ENCODE measurements at regions not wholly inside any gene's neighbourhood (a gene's known extent, or its start where the extent isn't known, plus 50 kb on each side); places are given as distances from the start of the nearest gene placed in this dataset.

- TF ChIP-seq, protein P1, sequence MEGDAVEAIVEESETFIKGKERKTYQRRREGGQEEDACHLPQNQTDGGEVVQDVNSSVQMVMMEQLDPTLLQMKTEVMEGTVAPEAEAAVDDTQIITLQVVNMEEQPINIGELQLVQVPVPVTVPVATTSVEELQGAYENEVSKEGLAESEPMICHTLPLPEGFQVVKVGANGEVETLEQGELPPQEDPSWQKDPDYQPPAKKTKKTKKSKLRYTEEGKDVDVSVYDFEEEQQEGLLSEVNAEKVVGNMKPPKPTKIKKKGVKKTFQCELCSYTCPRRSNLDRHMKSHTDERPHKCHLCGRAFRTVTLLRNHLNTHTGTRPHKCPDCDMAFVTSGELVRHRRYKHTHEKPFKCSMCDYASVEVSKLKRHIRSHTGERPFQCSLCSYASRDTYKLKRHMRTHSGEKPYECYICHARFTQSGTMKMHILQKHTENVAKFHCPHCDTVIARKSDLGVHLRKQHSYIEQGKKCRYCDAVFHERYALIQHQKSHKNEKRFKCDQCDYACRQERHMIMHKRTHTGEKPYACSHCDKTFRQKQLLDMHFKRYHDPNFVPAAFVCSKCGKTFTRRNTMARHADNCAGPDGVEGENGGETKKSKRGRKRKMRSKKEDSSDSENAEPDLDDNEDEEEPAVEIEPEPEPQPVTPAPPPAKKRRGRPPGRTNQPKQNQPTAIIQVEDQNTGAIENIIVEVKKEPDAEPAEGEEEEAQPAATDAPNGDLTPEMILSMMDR (IDR thresholded peaks at IDR 0.05): no peak
- Mint-ChIP-seq H3K27me3 (ENCODE audit: unreplicated experiment) (no peaks in the 10 kb centered on the region), H3K9me3 (ENCODE audit: unreplicated experiment) (peaks cover 4% of the 10 kb centered on the region), H3K27ac (ENCODE audit: unreplicated experiment) (no peak overlapping the region), H3K4me3 (ENCODE audit: unreplicated experiment) (no peak overlapping the region), H3K36me3 (ENCODE audit: unreplicated experiment) (no peaks in the 10 kb centered on the region), H3K4me1 (ENCODE audit: unreplicated experiment) (peaks cover 3% of the 10 kb centered on the region)
- DNase-seq (ENCODE audit: extremely low spot score, unreplicated experiment): no peak
Measured at GRCh38 chr14:85156319-85156718, 373.6 kb upstream of the FLRT2 start.

- TF ChIP-seq, protein P1 (IDR thresholded peaks at IDR 0.05): no peak
- H3K27me3 Mint-ChIP-seq (ENCODE audit: unreplicated experiment): no peaks in the 10 kb centered on the region
- H3K4me3 Mint-ChIP-seq (ENCODE audit: unreplicated experiment): no peak overlapping the region
- peaks cover 18% of the 10 kb centered on the region for H3K9me3 Mint-ChIP-seq (ENCODE audit: unreplicated experiment)
- H3K4me1 Mint-ChIP-seq (ENCODE audit: unreplicated experiment): peaks cover 3% of the 10 kb centered on the region
- H3K36me3 Mint-ChIP-seq (ENCODE audit: unreplicated experiment): no peaks in the 10 kb centered on the region
- H3K27ac Mint-ChIP-seq (ENCODE audit: unreplicated experiment): no peak overlapping the region
- DNase-seq (ENCODE audit: extremely low spot score, unreplicated experiment): no peak
Measured at GRCh38 chr14:85159726-85160125, 370.2 kb upstream of the FLRT2 start.

DNA sequence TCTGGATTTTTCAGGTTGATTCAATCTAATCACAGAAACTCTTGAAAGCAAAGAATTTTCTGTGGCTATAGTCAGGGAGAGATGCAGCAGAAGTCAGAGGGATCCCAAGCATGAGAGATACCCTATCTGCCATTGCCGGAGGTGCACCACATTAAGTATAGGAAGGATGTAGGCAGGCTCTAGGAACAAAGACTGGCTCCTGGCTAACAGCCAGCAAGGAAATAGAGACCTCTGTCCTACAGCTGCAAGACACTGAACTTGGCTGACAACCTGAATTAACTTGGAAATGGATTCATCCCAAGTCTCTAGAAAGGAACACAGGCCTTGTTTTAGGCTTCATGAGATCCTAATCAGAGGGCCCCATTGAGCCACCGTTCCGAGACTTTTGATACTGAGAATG, 364.9 kb upstream of the FLRT2 start:
- no peaks in the 10 kb centered on the region for H3K27me3 Mint-ChIP-seq (ENCODE audit: unreplicated experiment)
- DNase-seq (ENCODE audit: extremely low spot score, unreplicated experiment): no peak
- H3K4me1 Mint-ChIP-seq (ENCODE audit: unreplicated experiment): peaks cover 12% of the 10 kb centered on the region
- peaks cover 18% of the 10 kb centered on the region for H3K9me3 Mint-ChIP-seq (ENCODE audit: unreplicated experiment)
- H3K36me3 Mint-ChIP-seq (ENCODE audit: unreplicated experiment): no peaks in the 10 kb centered on the region
- H3K27ac Mint-ChIP-seq (ENCODE audit: unreplicated experiment): no peak overlapping the region
- H3K4me3 Mint-ChIP-seq (ENCODE audit: unreplicated experiment): no peak overlapping the region
- TF ChIP-seq, protein P1 (IDR thresholded peaks at IDR 0.05): no peak

GRCh38 chr14:85169381-85169780, 360.6 kb upstream of the FLRT2 start:
- Mint-ChIP-seq H3K27ac (ENCODE audit: unreplicated experiment) (no peak overlapping the region), H3K9me3 (ENCODE audit: unreplicated experiment) (no peaks in the 10 kb centered on the region), H3K36me3 (ENCODE audit: unreplicated experiment) (no peaks in the 10 kb centered on the region), H3K4me1 (ENCODE audit: unreplicated experiment) (peaks cover 12% of the 10 kb centered on the region), H3K27me3 (ENCODE audit: unreplicated experiment) (no peaks in the 10 kb centered on the region), H3K4me3 (ENCODE audit: unreplicated experiment) (no peak overlapping the region)
- DNase-seq (ENCODE audit: extremely low spot score, unreplicated experiment): no peak
- TF ChIP-seq, protein P1 (IDR thresholded peaks at IDR 0.05): no peak

- Mint-ChIP-seq H3K27ac (ENCODE audit: unreplicated experiment) (no peak overlapping the region), H3K36me3 (ENCODE audit: unreplicated experiment) (no peaks in the 10 kb centered on the region), H3K4me3 (ENCODE audit: unreplicated experiment) (no peak overlapping the region), H3K9me3 (ENCODE audit: unreplicated experiment) (no peaks in the 10 kb centered on the region), H3K4me1 (ENCODE audit: unreplicated experiment) (peaks cover 6% of the 10 kb centered on the region), H3K27me3 (ENCODE audit: unreplicated experiment) (no peaks in the 10 kb centered on the region)
- TF ChIP-seq, protein P1 (IDR thresholded peaks at IDR 0.05): no peak
- DNase-seq (ENCODE audit: extremely low spot score, unreplicated experiment): no peak
Measured at GRCh38 chr14:85172290-85172689, 357.7 kb upstream of the FLRT2 start.

Measured in osteocyte (in vitro differentiated cells).